ENCODE measurements at regions not wholly inside any gene's neighbourhood (a gene's known extent, or its start where the extent isn't known, plus 50 kb on each side); places are given as distances from the start of the nearest gene placed in this dataset.
"Not testable (repeated sequence)": the region's sequence is repeated elsewhere in the genome, so short reads cannot be mapped to it uniquely, and the experiment has no call there.

DNA sequence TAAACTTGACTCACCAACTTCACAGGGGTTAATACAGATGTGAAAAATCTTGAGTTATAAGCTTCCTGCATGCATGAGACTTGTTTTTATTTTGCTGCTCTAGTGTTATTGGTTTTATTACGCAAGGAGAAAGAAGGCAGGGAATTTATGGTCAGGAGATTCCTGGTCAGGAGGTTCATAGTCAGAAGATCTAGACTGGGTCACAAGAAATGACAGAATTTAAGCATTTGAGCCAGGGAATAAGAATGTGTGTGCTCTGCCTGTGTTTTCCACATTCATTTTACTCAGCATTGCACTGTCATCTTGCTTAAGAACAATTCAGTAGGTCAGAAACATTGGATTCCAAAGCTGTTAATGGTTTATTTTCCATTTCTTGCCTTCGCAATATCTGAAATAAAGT, 2522.1 kb downstream of the ARAP2 start:
- ATAC-seq (ENCODE audit: low FRiP score): no peak
- TF ChIP-seq CTCF (IDR thresholded peaks at IDR 0.05): no peak
- no peak for DNase-seq (ENCODE audit: low spot score)

DNA sequence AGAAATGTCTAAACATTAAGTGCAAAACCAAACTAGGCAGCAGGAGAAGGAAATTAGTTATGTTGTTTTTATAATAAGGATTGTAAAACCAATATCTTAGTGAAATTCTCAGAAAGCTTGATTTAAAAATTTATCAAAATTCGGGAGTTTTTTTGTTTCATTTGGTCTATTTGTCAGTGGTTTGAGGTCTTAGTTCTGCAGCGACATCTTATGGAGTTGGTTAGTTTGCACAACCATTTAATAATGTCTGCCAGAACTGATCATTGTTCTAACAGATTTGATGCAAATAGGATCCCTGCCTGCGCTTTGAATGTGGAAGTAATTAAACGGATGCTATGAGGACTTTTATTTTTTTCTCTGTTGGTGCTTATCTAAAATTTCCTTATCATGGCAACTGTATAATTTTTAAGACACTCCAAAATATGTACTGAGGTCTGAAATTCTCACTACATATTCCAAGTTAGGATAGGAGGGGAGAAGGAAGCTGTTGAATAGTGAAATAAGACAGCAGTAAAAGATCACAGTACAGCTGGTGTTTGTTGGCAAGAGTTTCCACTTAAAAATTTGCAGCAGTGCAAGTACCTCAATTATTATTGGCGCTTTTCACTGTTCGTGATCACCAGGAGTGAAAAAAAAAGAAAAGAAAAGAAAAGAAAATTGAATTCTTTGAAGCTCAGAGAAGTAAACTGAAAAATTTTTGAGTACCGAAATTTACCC, 2521.4 kb downstream of the ARAP2 start:
- TF ChIP-seq CTCF (IDR thresholded peaks at IDR 0.05): no peak
- ATAC-seq (ENCODE audit: low FRiP score): no peak

GRCh38 chr4:33724685-33725084, 2519.6 kb downstream of the ARAP2 start:
- DNase-seq (ENCODE audit: low spot score) (no peak), ATAC-seq (ENCODE audit: low FRiP score) (no peak)
- TF ChIP-seq CTCF (IDR thresholded peaks at IDR 0.05): no peak

More for the DNA sequence above, 2521.4 kb downstream of the ARAP2 start:
- DNase-seq (ENCODE audit: low spot score): no peak

- ATAC-seq (ENCODE audit: low FRiP score) (no peak), DNase-seq (ENCODE audit: low spot score) (no peak)
- TF ChIP-seq CTCF (IDR thresholded peaks at IDR 0.05): no peak
Observed at GRCh38 chr4:33725861-33726260, 2518.5 kb downstream of the ARAP2 start.

DNA sequence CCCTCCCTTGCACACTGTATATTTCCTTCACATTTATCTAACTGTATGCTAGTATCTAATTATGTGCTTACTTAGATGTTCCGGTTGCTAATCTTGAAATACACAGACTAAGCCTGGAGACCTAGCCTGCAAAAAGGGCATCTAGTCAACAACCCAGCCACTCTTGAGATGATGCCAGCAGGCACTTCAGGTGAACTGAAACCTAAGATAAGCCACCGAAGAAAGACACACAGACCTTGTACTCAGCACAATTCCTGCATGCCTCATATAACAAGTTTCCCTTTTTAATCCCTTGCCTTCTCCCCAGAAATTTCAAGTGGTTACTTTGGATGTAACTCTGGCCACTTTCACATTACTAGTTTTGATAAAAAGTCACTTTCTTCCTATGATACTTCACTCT, 2506.6 kb downstream of the ARAP2 start:
- ATAC-seq (ENCODE audit: low FRiP score): no peak
- DNase-seq (ENCODE audit: low spot score): no peak
- TF ChIP-seq CTCF (IDR thresholded peaks at IDR 0.05): no peak

DNA sequence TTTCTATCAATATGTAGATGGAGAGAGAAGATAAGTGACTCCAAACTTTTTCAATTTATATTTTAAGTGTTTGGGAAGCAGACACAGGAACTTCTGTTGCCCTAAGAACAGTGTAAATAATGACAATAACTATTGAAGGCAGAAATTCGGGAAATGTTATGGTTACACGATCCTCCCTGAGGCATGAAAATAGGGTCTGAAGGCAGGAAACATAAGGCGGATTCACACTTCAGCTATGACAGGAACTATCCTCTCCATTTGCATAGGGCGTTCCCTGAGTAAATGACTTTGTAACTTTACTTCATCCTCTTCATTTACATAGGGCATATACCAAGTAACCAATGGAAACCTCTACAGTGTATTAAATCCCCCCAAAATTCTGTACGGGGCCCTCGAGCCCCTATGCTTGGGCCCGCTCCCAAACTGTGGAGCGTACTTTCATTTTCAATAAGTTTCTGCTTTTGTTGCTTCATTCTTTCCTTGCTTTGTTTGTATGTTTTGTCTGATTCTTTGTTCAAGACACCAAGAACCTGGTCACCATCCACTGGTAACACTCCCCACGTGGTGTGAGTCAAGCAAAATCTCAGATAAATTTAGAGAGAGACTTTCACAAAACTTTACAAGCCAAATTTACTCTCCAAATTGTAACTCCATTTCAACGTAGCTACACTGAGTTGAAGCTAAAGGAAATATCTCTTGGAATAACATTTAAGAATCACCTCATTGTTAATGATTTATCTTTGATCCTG, 2504.3 kb downstream of the ARAP2 start:
- no peak for ATAC-seq (ENCODE audit: low FRiP score)
- TF ChIP-seq CTCF (IDR thresholded peaks at IDR 0.05): no peak

DNA sequence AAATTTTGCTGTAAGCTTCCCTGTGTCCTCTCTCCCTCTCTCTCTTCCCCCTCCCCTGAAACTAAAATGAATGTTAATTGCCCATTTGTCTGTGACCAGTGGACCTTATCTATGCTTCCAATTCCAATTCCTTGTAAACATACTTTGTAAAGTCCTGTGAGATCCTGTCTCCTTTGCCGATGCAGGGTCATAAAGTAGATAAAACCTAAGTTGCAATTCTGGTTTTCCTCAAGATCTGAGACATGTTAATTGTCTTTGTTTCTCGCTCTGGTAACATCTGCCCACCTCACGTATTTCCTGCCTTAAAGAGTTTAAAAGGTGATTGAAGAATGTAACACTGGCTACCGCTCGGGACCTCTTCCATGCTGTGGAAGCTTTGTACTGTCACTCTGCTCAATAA, 2503.4 kb downstream of the ARAP2 start:
- DNase-seq (ENCODE audit: low spot score); ATAC-seq (ENCODE audit: low FRiP score): not testable (repeated sequence)

More for the DNA sequence above, 2504.3 kb downstream of the ARAP2 start:
- DNase-seq (ENCODE audit: low spot score): no peak

Measured in omental fat pad (tissue), 3 donors.